Omental fat pad (tissue), 3 donors: ENCODE measurements at regions not wholly inside any gene's neighbourhood (a gene's known extent, or its start where the extent isn't known, plus 50 kb on each side); places are given as distances from the start of the nearest gene placed in this dataset.

Experiments
- ATAC-seq: fragments of 150-250 bp; one replicate; pipeline ENCODE4 v1.9.1; 2016; ENCODE audit warnings: mild to moderate bottlenecking, moderate library complexity; ENCODE audit not compliant: low FRiP score
- DNase-seq: peaks from one replicate; pipeline ENCODE4 v3.0.0-alpha.2; 2019; ENCODE audit warnings: low spot score
- TF ChIP-seq, protein P1 (sequence below), 3 donors: fragments of 450-650 bp; IDR thresholded peaks; one replicate each; pipeline ENCODE4 v1.5.1; 2016 to 2017; ENCODE audit warnings: antibody characterized with exemption in 3 of 3, mild to moderate bottlenecking in 3 of 3, moderate library complexity in 2 of 3

GRCh38 chr6:135701426-135701825 is 150.1 kb upstream of the PDE7B start:
- TF ChIP-seq, protein P1, sequence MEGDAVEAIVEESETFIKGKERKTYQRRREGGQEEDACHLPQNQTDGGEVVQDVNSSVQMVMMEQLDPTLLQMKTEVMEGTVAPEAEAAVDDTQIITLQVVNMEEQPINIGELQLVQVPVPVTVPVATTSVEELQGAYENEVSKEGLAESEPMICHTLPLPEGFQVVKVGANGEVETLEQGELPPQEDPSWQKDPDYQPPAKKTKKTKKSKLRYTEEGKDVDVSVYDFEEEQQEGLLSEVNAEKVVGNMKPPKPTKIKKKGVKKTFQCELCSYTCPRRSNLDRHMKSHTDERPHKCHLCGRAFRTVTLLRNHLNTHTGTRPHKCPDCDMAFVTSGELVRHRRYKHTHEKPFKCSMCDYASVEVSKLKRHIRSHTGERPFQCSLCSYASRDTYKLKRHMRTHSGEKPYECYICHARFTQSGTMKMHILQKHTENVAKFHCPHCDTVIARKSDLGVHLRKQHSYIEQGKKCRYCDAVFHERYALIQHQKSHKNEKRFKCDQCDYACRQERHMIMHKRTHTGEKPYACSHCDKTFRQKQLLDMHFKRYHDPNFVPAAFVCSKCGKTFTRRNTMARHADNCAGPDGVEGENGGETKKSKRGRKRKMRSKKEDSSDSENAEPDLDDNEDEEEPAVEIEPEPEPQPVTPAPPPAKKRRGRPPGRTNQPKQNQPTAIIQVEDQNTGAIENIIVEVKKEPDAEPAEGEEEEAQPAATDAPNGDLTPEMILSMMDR (IDR thresholded peaks at IDR 0.05): no peak
- ATAC-seq: no peak
- no peak for DNase-seq

DNA sequence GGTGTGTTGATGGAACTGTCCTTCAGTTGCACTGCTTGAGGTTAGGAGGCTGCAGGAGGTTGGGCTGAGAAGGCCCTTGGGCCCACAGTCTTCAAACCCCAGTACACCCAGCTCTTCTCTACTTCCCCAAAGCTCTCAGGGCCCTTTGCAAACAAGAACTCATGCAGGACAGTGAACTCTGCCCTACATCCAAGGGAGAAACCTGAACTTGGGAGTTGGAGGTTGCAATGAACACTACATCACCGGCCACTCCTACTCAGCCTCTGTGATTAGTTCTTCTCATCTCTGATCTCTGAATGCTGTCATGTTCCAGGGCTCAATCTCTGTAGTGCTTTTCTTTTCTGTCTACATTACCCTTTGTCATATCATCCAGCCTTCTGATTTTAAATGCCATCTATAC is 148.5 kb upstream of the PDE7B start:
- no peak for ATAC-seq
- no peak for DNase-seq
- TF ChIP-seq, protein P1 (IDR thresholded peaks at IDR 0.05): no peak

GRCh38 chr6:135703621-135704020 is 147.9 kb upstream of the PDE7B start:
- ATAC-seq (no peak), DNase-seq (no peak)
- TF ChIP-seq, protein P1 (IDR thresholded peaks at IDR 0.05): no peak

- TF ChIP-seq, protein P1 (IDR thresholded peaks at IDR 0.05): no peak
- ATAC-seq: no peak
- DNase-seq: no peak
These were observed 144.1 kb upstream of the PDE7B start for GRCh38 chr6:135707426-135707825.

- DNase-seq (no peak), ATAC-seq (no peak)
- TF ChIP-seq, protein P1 (IDR thresholded peaks at IDR 0.05): no peak
These were observed 141.5 kb upstream of the PDE7B start for GRCh38 chr6:135710042-135710441.

GRCh38 chr6:135722190-135722589 is 129.3 kb upstream of the PDE7B start:
- DNase-seq (no peak), ATAC-seq (no peak)
- TF ChIP-seq, protein P1 (IDR thresholded peaks at IDR 0.05): no peak

GRCh38 chr6:135722679-135723078 is 128.8 kb upstream of the PDE7B start:
- TF ChIP-seq, protein P1 (IDR thresholded peaks at IDR 0.05): no peak
- DNase-seq (no peak), ATAC-seq (no peak)
